Parathyroid adenoma (tissue), 2 donors: ENCODE measurements at regions not wholly inside any gene's neighbourhood (a gene's known extent, or its start where the extent isn't known, plus 50 kb on each side); places are given as distances from the start of the nearest gene placed in this dataset.

Source experiments
- H2AFZ ChIP-seq: fragments of 300-600 bp; sonication (generic); one replicate; pipeline ENCODE4 v1.7.0; 2017; ENCODE audit warnings: antibody characterized with exemption, mild to moderate bottlenecking
- H3K27ac ChIP-seq: fragments of 300-600 bp; sonication (generic); one replicate; pipeline ENCODE4 v1.7.0; 2017
- H3K27me3 ChIP-seq: fragments of 300-600 bp; sonication (generic); one replicate; pipeline ENCODE4 v1.7.0; 2017; ENCODE audit warnings: low read length; ENCODE audit not compliant: control insufficient read depth, insufficient read depth
- H3K36me3 ChIP-seq: fragments of 300-600 bp; sonication (generic); one replicate; pipeline ENCODE4 v1.7.0; 2017; ENCODE audit warnings: low read length; ENCODE audit not compliant: control insufficient read depth, insufficient read depth
- H3K4me1 ChIP-seq: fragments of 300-600 bp; sonication (generic); one replicate; pipeline ENCODE4 v1.7.0; 2017; ENCODE audit warnings: control low read depth
- H3K4me2 ChIP-seq: fragments of 300-600 bp; sonication (generic); one replicate; pipeline ENCODE4 v1.7.0; 2017; ENCODE audit warnings: low read length
- H3K4me3 ChIP-seq: fragments of 300-600 bp; sonication (generic); one replicate; pipeline ENCODE4 v1.7.0; 2017; ENCODE audit warnings: low read depth, low read length
- H3K79me2 ChIP-seq: fragments of 300-600 bp; sonication (generic); one replicate; pipeline ENCODE4 v1.7.0; 2017; ENCODE audit warnings: control low read depth
- H3K9ac ChIP-seq: fragments of 300-600 bp; sonication (generic); one replicate; pipeline ENCODE4 v1.7.0; 2017; ENCODE audit warnings: mild to moderate bottlenecking
- H3K9me3 ChIP-seq: fragments of 300-600 bp; sonication (generic); one replicate; pipeline ENCODE4 v1.7.0; 2017; ENCODE audit warnings: low read length; ENCODE audit not compliant: control insufficient read depth
- TF ChIP-seq, protein P1 (sequence below): fragments of 300-600 bp; sonication (generic); IDR thresholded peaks from one replicate; pipeline ENCODE4 v1.7.0; 2017; ENCODE audit warnings: antibody characterized with exemption, mild to moderate bottlenecking
- donor health status: primary hyperparathyroidism.

DNA sequence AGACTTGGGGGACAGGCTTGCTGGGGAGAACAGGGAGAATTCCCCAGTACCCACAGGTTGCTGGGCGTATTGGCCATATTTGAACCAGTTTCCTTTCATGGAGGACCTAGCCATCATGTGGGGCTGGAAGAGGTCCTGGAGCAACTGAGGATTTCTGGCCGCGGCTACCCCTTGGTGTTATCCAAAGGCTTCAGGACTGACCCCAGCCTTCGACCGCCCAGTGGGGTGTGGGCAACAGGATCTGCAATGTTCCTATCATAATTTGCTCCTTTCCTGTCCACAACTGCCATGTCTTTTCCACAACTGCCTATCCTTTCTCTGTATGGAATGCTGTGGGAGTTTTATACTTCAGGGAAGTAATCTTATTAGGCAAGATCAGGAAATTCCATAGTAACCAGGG, 1053.6 kb upstream of the SLC39A10 start:
- no peaks in the 10 kb centered on the region for H3K4me1 ChIP-seq
- H3K36me3 ChIP-seq: no peaks in the 10 kb centered on the region
- H3K9ac ChIP-seq: no peak overlapping the region
- H3K79me2 ChIP-seq: no peaks in the 10 kb centered on the region
- H3K9me3 ChIP-seq: no peaks in the 10 kb centered on the region
- H3K27ac ChIP-seq: no peak overlapping the region
- no peak overlapping the region for H2AFZ ChIP-seq
- no peak overlapping the region for H3K4me3 ChIP-seq
- H3K27me3 ChIP-seq: no peaks in the 10 kb centered on the region
- TF ChIP-seq, protein P1, sequence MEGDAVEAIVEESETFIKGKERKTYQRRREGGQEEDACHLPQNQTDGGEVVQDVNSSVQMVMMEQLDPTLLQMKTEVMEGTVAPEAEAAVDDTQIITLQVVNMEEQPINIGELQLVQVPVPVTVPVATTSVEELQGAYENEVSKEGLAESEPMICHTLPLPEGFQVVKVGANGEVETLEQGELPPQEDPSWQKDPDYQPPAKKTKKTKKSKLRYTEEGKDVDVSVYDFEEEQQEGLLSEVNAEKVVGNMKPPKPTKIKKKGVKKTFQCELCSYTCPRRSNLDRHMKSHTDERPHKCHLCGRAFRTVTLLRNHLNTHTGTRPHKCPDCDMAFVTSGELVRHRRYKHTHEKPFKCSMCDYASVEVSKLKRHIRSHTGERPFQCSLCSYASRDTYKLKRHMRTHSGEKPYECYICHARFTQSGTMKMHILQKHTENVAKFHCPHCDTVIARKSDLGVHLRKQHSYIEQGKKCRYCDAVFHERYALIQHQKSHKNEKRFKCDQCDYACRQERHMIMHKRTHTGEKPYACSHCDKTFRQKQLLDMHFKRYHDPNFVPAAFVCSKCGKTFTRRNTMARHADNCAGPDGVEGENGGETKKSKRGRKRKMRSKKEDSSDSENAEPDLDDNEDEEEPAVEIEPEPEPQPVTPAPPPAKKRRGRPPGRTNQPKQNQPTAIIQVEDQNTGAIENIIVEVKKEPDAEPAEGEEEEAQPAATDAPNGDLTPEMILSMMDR: no peak
- H3K4me2 ChIP-seq: no peak overlapping the region

DNA sequence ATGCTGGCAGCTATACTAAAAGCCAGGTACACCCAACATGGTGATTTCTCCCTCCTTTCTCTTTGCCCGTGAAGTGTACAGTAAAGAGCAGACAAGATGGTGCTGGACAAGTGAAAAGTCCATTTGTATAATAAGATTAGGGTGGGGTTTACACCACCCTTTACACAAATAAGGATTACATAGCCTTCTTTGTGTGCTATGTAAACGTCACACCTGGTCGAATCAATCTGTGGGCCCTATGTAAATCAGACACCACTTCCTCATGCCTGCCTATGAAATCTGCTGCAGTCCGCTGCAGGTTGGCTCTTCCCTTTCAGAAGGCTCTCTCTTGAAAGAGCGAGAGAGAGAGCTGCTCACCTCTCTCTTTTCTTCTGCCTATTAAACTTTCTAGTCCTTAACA, 1054.3 kb upstream of the SLC39A10 start:
- no peaks in the 10 kb centered on the region for H3K36me3 ChIP-seq
- TF ChIP-seq, protein P1: no peak
- no peak overlapping the region for H2AFZ ChIP-seq
- H3K9me3 ChIP-seq: no peaks in the 10 kb centered on the region
- H3K4me1 ChIP-seq: no peaks in the 10 kb centered on the region
- no peak overlapping the region for H3K9ac ChIP-seq
- H3K79me2 ChIP-seq: no peaks in the 10 kb centered on the region
- no peak overlapping the region for H3K4me3 ChIP-seq
- no peak overlapping the region for H3K27ac ChIP-seq
- no peaks in the 10 kb centered on the region for H3K27me3 ChIP-seq
- H3K4me2 ChIP-seq: no peak overlapping the region

DNA sequence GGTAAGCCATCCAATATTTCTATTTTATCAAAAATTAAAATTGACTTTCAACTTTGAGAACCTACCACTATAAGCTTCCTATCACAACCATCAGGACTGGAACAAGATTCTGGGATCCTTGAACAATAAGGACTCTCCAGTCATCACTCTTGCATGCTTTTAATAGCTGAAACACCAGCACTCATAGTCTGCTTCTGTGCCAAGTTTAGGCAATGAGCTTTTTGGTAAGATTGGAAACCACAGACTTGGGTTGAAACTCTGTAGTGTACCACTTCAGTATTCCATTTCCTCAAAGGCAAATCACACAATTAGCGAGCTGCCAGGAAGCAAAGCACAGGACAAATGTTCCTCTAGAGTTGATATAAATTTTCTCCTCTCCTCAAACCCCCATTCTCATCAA, 1065.8 kb upstream of the SLC39A10 start:
- H3K4me1 ChIP-seq: no peaks in the 10 kb centered on the region
- no peak overlapping the region for H3K27ac ChIP-seq
- H3K9ac ChIP-seq: no peak overlapping the region

DNA sequence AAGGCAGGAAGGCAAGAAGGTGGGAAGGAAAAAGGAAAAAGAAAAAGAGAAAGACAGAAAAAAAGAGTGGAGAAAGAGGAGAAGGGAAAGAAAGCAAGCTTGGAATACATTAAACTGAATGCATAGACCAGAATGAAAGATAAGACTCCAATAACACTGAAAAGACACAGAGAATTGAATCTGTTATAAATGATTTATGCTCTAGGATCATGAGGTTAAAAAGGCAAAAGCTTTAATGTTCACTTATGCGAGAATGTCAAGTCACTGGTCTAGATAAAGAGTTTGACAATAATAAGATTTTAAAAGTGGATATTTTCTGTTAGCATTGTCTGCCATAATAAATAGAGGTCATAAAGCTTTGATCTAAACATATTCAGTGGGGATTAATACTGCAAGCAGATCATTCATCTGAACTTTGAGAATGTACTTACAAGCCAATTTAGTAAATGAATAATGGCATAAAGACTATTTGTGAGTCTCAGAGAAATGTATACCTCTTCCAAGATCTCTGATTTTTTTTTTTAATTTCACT, 1069.2 kb upstream of the SLC39A10 start:
- Histone ChIP-seq H3K27me3 (no peaks in the 10 kb centered on the region), H3K4me1 (no peaks in the 10 kb centered on the region), H3K4me3 (no peak overlapping the region), H3K4me2 (no peak overlapping the region), H3K79me2 (no peaks in the 10 kb centered on the region), H3K9ac (no peak overlapping the region), H3K36me3 (no peaks in the 10 kb centered on the region), H3K9me3 (no peaks in the 10 kb centered on the region), H3K27ac (no peak overlapping the region), H2AFZ (no peak overlapping the region)
- TF ChIP-seq, protein P1: no peak

More for the DNA sequence above, 1065.8 kb upstream of the SLC39A10 start:
- Histone ChIP-seq H3K4me3 (no peak overlapping the region), H2AFZ (no peak overlapping the region), H3K27me3 (no peaks in the 10 kb centered on the region), H3K36me3 (no peaks in the 10 kb centered on the region), H3K79me2 (no peaks in the 10 kb centered on the region), H3K4me2 (no peak overlapping the region), H3K9me3 (no peaks in the 10 kb centered on the region)
- TF ChIP-seq, protein P1: no peak

DNA sequence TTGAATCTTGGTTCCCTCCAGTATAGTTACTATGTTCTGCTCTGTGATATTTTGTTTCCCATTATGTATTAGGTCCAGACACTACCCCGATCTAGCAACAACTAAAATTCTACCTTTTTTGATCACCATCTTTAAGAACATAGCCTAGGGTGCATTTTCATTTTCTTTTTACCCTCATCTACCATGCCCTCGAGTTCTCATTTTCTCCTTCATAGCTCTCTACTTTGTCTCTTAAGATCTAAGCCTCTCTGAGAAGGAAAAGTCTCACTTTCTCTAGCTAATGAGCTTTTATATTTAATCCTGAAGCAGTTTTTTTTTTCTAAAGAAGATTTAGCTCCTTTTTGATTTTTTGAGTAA, 1089.4 kb upstream of the SLC39A10 start:
- TF ChIP-seq, protein P1: no peak
- H3K9me3 ChIP-seq: no peaks in the 10 kb centered on the region
- no peak overlapping the region for H3K27ac ChIP-seq
- H3K79me2 ChIP-seq: no peaks in the 10 kb centered on the region
- H3K9ac ChIP-seq: no peak overlapping the region
- H3K36me3 ChIP-seq: no peaks in the 10 kb centered on the region
- H3K27me3 ChIP-seq: no peaks in the 10 kb centered on the region
- H2AFZ ChIP-seq: no peak overlapping the region
- H3K4me2 ChIP-seq: no peak overlapping the region
- H3K4me3 ChIP-seq: no peak overlapping the region
- H3K4me1 ChIP-seq: no peaks in the 10 kb centered on the region
